GM18861 (cell line): ENCODE measurements at regions not wholly inside any gene's neighbourhood (a gene's known extent, or its start where the extent isn't known, plus 50 kb on each side); places are given as distances from the start of the nearest gene placed in this dataset.
"Not testable (repeated sequence)": the region's sequence is repeated elsewhere in the genome, so short reads cannot be mapped to it uniquely, and the experiment has no call there.

Experiments used
- ATAC-seq: cut with Tn5 transposase; IDR thresholded peaks from one replicate; pipeline ENCODE4 v1.9.1; 2021; ENCODE audit not compliant: unreplicated experiment

- ATAC-seq: no peak
Observed at GRCh38 chr5:5777013-5777412, 354.5 kb downstream of the ICE1 start.

- ATAC-seq: no peak
Observed at GRCh38 chr5:5772202-5772601, 349.7 kb downstream of the ICE1 start.

GRCh38 chr5:5770825-5771224 lies 348.3 kb downstream of the ICE1 start:
- ATAC-seq: no peak

GRCh38 chr5:5767286-5767928 lies 344.9 kb downstream of the ICE1 start:
- ATAC-seq: no peak

- ATAC-seq: no peak
Observed at GRCh38 chr5:5765066-5765850, 342.8 kb downstream of the ICE1 start.

- no peak for ATAC-seq
Observed at GRCh38 chr5:5764246-5764645, 341.8 kb downstream of the ICE1 start.

GRCh38 chr5:5756762-5757161 lies 334.3 kb downstream of the ICE1 start:
- no peak for ATAC-seq

GRCh38 chr5:5755888-5756287 lies 333.4 kb downstream of the ICE1 start:
- ATAC-seq: peak; percentile 33

- peak; percentile 70 for ATAC-seq
Observed at GRCh38 chr5:5752844-5753243, 330.4 kb downstream of the ICE1 start.

GRCh38 chr5:5751987-5752386 lies 329.5 kb downstream of the ICE1 start:
- no peak for ATAC-seq

GRCh38 chr5:5751498-5751897 lies 329.0 kb downstream of the ICE1 start:
- peak; percentile 49 for ATAC-seq

- ATAC-seq: no peak
Observed at GRCh38 chr5:5741418-5741817, 318.9 kb downstream of the ICE1 start.

GRCh38 chr5:5739490-5739945 lies 317.0 kb downstream of the ICE1 start:
- ATAC-seq: peak; percentile 37

- ATAC-seq: peak; percentile 57
Observed at GRCh38 chr5:5738797-5739489, 316.5 kb downstream of the ICE1 start.

- ATAC-seq: no peak
Observed at GRCh38 chr5:5736007-5736406, 313.5 kb downstream of the ICE1 start.

GRCh38 chr5:5733058-5733457 lies 310.6 kb downstream of the ICE1 start:
- ATAC-seq: not testable (repeated sequence)

GRCh38 chr5:5726401-5726800 lies 303.9 kb downstream of the ICE1 start:
- no peak for ATAC-seq

- ATAC-seq: no peak
Observed at GRCh38 chr5:5721881-5722280, 299.4 kb downstream of the ICE1 start.

- no peak for ATAC-seq
Observed at GRCh38 chr5:5719292-5719691, 296.8 kb downstream of the ICE1 start.

- no peak for ATAC-seq
Observed at GRCh38 chr5:5716665-5717064, 294.2 kb downstream of the ICE1 start.

GRCh38 chr5:5711592-5711991 lies 289.1 kb downstream of the ICE1 start:
- no peak for ATAC-seq

GRCh38 chr5:5711112-5711511 lies 288.6 kb downstream of the ICE1 start:
- no peak for ATAC-seq
